ENCODE measurements at regions not wholly inside any gene's neighbourhood (a gene's known extent, or its start where the extent isn't known, plus 50 kb on each side); places are given as distances from the start of the nearest gene placed in this dataset.
"Not testable (repeated sequence)": the region's sequence is repeated elsewhere in the genome, so short reads cannot be mapped to it uniquely, and the experiment has no call there.

GRCh38 chr10:130933008-130933390 is 378.5 kb downstream of the TCERG1L start:
- no peak for DNase-seq (ENCODE audit: low read depth in 2 of 2)

- DNase-seq (ENCODE audit: low read depth in 2 of 2): no peak
These were observed 377.0 kb downstream of the TCERG1L start for GRCh38 chr10:130934293-130935127.

DNA sequence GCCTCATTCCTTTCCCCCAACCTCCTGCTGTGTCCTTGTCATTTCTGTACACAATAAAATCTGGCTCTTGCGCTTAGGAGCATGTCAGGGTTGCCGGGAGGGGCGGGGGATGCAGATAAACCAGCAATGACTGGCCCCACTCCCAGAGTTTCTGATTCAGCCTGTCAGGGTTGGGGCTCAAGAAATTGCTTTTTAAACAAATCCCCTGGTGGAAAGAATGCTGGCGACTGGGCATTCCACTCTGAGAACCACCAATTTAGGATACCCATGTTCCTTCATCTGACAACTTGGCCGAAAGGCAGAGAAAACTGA is 376.4 kb downstream of the TCERG1L start:
- no peak for DNase-seq (ENCODE audit: low read depth in 2 of 2)

GRCh38 chr10:130935897-130936550 is 375.5 kb downstream of the TCERG1L start:
- no peak for DNase-seq (ENCODE audit: low read depth in 2 of 2)

GRCh38 chr10:130936851-130937250 is 374.7 kb downstream of the TCERG1L start:
- no peak for DNase-seq (ENCODE audit: low read depth in 2 of 2)

GRCh38 chr10:130938051-130938450 is 373.5 kb downstream of the TCERG1L start:
- no peak for DNase-seq (ENCODE audit: low read depth in 2 of 2)

DNA sequence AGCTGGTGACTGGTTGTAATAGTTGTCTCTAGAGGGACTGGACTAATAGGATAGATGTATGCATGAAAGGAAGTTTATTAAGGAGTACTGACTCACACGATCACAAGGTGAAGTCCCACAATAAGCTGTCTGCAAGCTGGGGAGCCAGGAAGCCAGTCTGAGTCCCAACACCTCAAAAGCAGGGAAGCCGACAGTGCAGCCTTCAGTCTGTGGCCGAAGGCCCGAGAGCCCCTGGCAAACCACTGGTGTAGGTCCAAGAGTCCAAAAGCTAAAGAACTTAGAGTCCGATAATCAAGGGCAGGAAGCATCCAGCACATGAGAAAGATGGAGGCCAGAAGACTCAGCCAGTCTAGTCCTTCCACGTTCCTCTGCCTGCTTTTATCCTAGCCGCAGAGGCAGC is 372.6 kb downstream of the TCERG1L start:
- not testable (repeated sequence) for DNase-seq (ENCODE audit: low read depth in 2 of 2)

DNA sequence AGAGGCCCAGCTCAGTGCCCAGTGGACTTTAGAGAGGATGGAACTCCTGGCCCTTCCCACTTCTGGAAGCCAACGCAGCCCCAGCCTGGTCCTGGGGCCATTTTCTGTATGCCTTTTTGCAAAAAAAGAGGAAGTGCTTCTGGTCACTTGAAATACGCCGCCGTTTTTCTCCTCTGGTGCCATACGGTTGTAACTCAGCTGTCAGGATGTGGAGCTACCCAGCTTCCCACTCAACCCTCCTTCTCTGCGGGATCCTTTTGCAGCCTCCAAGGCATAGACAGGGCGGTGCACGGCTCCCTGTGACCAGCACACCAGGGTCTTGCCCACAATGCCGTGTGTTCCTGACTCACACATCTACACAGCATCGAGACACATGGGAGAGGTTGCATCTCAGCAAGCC is 369.6 kb downstream of the TCERG1L start:
- no peak for DNase-seq (ENCODE audit: low read depth in 2 of 2)

DNA sequence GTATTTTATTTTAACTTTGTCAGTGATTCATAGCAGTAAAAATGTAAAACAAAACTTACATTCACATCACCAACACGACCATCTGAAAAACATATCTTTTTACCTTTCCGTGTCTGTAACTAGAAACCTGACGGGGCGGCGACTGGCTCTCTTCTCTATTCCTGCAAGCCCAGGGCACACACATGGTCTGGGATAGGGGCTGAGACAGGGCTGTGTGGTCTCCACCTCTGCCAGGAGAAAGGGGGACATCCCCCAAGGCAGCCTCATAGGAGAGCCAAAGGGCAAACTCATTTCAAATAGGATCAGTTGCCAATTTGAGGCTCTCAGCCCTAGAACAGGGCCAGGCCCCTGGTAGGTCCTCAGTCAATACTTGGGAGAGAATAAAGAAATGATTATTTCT is 359.4 kb downstream of the TCERG1L start:
- DNase-seq (ENCODE audit: low read depth in 2 of 2): no peak

DNA sequence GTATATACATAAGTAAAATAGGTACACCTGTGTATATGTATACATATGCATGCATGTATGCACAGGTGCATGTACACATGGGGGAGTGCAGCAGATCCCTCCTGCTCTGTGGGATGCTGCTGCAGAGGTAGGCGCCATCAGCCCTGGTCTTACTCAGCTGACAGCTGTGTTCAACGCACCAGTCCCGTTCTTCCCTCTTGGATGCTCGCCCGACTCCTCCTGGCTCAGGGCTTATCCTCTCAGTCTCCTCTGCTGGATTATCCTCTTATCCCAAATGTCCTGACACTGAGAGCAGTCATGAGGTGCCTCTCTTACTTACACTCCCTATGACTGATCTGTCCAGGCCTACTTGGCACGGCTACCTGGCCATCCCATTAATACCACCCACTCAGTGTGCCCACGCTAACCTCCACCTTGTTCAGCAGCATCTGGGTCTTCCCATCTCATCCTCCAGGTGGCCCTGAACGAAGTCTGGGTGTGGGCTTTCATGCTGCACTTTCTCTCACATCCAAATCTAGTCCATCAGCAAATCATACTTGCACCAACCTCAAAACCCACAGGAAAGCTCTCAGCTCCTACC is 357.1 kb downstream of the TCERG1L start:
- no peak for DNase-seq (ENCODE audit: low read depth in 2 of 2)

DNA sequence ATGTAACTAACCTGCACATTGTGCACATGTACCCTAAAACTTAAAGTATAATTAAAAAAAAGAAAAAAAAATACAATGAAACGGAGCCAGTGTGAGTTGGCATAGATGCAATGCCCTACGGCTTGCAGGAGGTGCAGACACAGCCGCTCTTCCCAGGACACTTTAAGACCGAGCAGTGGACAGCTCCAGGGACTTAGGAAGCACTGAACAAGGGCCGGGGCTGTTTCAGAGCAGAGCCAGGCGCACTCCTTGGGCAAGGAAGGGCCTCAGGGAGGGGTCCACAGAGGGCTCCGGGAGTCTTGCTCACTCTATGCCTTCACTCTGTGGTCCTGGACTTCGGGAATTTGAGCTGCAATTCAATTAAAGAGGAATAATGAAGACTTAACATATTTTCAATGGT is 355.3 kb downstream of the TCERG1L start:
- no peak for DNase-seq (ENCODE audit: low read depth in 2 of 2)

GRCh38 chr10:130957423-130957822 is 354.1 kb downstream of the TCERG1L start:
- DNase-seq (ENCODE audit: low read depth in 2 of 2): no peak

DNA sequence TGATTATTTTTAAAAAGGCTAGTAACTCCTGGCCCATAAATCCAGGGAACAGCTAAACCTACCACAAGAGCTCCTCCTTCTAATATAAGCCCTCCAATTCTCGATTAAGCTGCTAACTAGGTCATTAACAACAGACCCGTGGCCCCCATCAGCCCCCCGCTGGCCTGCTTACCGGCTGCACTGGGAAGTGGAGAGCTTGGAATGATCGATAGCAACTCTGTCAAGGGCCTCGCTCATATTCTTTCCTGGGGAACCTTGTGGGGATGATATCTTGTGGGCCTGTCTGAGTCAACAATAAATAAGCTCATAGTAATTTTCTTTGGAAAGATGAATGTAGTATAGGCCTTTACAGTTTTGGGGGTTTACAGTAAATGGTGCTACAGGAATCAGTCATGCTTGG is 353.5 kb downstream of the TCERG1L start:
- no peak for DNase-seq (ENCODE audit: low read depth in 2 of 2)

DNA sequence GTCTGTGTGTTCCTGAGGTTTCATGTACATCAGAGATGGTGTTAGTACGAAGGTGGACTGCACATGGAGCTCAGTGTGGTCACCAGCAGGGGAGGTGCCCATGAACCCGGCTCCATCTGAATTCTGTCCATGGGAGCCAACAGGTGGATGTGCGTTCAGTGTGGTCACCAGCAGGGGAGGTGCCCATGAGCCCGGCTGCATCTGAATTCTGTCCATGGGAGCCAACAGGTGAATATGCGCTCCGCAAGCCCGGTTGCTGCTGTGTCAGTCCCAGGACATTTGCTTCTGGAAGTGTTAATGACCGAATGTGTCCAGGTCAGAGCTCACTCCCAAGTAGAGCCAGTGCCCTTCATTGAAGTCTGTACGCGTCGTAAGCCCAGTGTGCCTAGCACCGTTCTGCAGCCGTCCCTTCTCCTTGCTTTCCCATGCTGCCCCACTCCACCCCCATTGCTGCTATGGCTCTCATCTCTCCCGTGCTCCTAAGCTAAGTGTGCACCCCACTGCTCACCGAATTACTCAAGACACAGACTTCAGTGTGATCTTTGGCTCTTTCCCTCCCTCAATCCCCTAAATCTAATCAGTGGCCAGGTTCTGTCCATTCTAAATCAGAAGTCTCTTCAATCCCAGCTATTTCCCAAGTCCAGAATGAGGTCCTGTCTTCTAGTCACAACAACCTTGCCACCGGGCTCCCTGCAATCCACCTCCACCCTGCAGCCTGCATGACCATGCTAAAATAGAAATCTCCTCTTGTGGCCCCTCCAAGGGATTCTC is 352.4 kb downstream of the TCERG1L start:
- no peak for DNase-seq (ENCODE audit: low read depth in 2 of 2)

DNA sequence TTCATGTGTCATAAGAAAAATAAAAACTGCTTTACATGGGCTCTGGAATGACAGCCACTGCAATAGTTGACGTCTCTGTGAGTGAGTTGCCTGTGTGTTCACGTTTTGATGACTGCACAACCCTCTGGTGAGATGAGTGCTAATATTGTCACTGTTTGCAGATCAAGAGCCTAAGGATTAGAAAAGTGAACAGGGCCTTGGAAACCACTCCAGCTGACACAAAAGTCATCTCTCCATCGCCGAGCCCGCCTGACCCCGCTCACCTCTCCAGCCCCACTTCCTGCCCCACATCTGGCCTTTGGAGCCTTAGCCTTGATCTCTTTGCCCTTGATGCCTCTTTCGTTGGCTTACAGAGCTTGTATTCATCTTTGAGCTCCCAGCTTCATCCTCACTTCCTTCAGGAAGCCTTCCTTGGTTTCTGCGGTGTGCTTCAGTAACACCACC is 351.7 kb downstream of the TCERG1L start:
- no peak for DNase-seq (ENCODE audit: low read depth in 2 of 2)

DNA sequence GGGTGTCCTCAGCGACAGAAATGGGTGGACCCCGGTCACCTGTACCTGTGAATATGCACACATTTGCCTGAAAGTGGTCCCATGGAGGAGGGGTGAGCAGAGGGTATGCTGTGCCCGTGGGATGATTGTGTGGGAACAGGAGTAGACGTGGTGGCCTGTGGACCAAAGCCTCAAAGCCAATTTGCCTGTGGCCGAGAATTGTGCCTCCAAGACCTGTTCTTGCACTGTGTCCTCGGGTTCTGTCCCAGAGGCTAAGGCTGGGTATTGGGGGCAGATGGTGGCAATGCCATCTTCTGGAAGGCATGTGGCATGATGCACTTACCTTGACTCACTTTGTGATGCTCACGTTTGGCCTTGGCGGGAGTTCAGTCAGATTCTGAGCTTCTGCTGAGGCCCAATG is 351.0 kb downstream of the TCERG1L start:
- DNase-seq (ENCODE audit: low read depth in 2 of 2): no peak

- DNase-seq (ENCODE audit: low read depth in 2 of 2): no peak
These were observed 349.8 kb downstream of the TCERG1L start for GRCh38 chr10:130961506-130962239.

GRCh38 chr10:130962240-130963051 is 349.1 kb downstream of the TCERG1L start:
- no peak for DNase-seq (ENCODE audit: low read depth in 2 of 2)

GRCh38 chr10:130963052-130963393 is 348.5 kb downstream of the TCERG1L start:
- no peak for DNase-seq (ENCODE audit: low read depth in 2 of 2)

DNA sequence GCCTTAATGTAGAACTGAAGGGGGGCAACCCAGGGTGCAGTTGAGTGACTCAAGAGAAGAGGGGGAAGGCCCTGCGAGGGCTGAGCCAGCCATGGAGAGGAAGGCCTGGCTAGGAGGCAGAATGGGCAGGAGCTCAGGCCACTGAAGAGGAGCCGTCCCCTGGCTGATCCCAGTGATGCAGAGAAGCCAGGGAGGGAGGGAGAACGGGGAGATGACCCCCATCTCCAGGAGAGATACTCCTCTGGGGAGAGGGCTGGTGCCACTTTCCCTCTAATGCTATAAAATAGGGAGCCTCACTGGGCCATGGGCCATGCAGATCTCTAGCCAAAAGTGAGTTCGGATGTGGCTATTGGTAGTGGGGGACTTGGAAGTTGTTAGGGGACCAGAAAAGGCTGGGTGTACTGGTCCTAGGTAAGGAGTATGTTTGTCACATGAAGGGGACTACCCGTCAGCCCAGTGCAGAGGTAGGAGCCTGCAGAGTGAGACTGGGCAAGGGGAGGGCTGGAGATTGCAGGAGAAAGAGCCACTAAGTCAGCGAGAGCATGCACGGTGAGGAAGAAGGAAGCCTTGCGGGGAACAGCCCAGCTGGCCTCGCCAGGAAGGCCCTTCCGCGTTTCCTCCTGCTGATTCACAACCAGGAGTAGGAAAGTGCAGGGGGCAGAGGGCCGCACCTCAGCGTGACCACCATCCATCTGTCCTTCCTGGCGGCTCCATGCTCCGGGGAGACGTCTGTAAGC is 347.6 kb downstream of the TCERG1L start:
- no peak for DNase-seq (ENCODE audit: low read depth in 2 of 2)

All from activated CD8-positive, alpha-beta memory T cell treated with anti-CD3 and anti-CD28 coated beads for 4 hours (primary cell).